ENCODE measurements at regions not wholly inside any gene's neighbourhood (a gene's known extent, or its start where the extent isn't known, plus 50 kb on each side); places are given as distances from the start of the nearest gene placed in this dataset.

GRCh38 chr4:90030202-90030601 lies 97.0 kb upstream of the CCSER1 start:
- intact Hi-C loops (cut with micrococcal nuclease) = no loop called here
- H3K4me1 ChIP-seq (ENCODE audit: control insufficient read depth, insufficient read depth, low read length) = no peaks in the 10 kb centered on the region
- no peak for ATAC-seq (ENCODE audit: low read depth)

More at GRCh38 chr4:90030202-90030601, 97.0 kb upstream of the CCSER1 start:
- Histone ChIP-seq H3K9ac (ENCODE audit: low read depth, low read length) (no peak overlapping the region), H3K27ac (ENCODE audit: insufficient read depth, low read length) (no peak overlapping the region), H2AK5ac (ENCODE audit: low read depth, low read length) (no peak overlapping the region), H2BK15ac (ENCODE audit: low read depth, low read length) (no peak overlapping the region), H3K4me2 (ENCODE audit: low read depth, low read length) (no peak overlapping the region), H3K23ac (ENCODE audit: low read depth, low read length) (no peak overlapping the region), H3K9me3 (ENCODE audit: control insufficient read depth, insufficient read depth, low read length) (no peaks in the 10 kb centered on the region), H4K8ac (ENCODE audit: low read depth in 2 of 2, low read length in 2 of 2) (no peak overlapping the region), H3K4ac (ENCODE audit: low read depth, low read length) (no peak overlapping the region), H3K56ac (ENCODE audit: extremely low read depth, insufficient read depth, low read length) (no peak overlapping the region), H2BK20ac (ENCODE audit: low read depth, low read length) (no peak overlapping the region), H2AK9ac (replicated peaks; ENCODE audit: low read depth, low read length, poor library complexity) (no peak overlapping the region), H2BK5ac (ENCODE audit: low read depth, low read length, poor library complexity, severe bottlenecking) (no peak overlapping the region), H4K20me1 (ENCODE audit: insufficient read depth, low read length) (no peaks in the 10 kb centered on the region), H4K5ac (ENCODE audit: low read depth, low read length) (no peak overlapping the region), H3K18ac (ENCODE audit: low read depth, low read length) (no peak overlapping the region), H3K27me3 (ENCODE audit: control insufficient read depth, insufficient read depth, low read length) (no peaks in the 10 kb centered on the region), H2AFZ (replicated peaks; ENCODE audit: low read length, poor library complexity) (no peak overlapping the region), H2BK120ac (ENCODE audit: low read depth, low read length) (no peak overlapping the region), H3K9me1 (ENCODE audit: insufficient read depth, low read length) (no peaks in the 10 kb centered on the region), H4K91ac (ENCODE audit: insufficient read depth, low read depth, low read length) (no peak overlapping the region), H3K4me3 (ENCODE audit: insufficient read depth, low read depth, low read length) (no peak overlapping the region), H3K36me3 (ENCODE audit: control insufficient read depth, insufficient read depth, low read length) (no peaks in the 10 kb centered on the region), H3K14ac (replicated peaks; ENCODE audit: low read depth, low read length) (no peak overlapping the region), H3K79me1 (ENCODE audit: low read depth in 1 of 2, low read length in 2 of 2) (no peaks in the 10 kb centered on the region)
- WGBS, 2 experiments (ENCODE audit: extremely low coverage in 2 of 2, insufficient read length in 1 of 2) = no CpG with 5 or more reads among the region's 3 CpGs
- POLR2A ChIA-PET (ENCODE audit: unreplicated experiment) = no interaction called here
- dilution Hi-C loops (cut with HindIII; ENCODE audit: low sequenced_read_pairs, unreplicated experiment) = no loop called here
- CTCF ChIA-PET = interaction anchor here (1.0 kb wide), 1 partner anchor 17 kb away, joined by 3 read pairs; no protein-coding TSS in a partner anchor
- BruUV-seq (replicated peaks) = no TSS peak
- no peak for TF ChIP-seq NFE2L2 (IDR thresholded peaks at IDR 0.05; ENCODE audit: low read depth, low read length)
- TF ChIP-seq RAD21 (IDR thresholded peaks at IDR 0.05; ENCODE audit: low read length) = no peak
- TF ChIP-seq FOS (IDR thresholded peaks at IDR 0.05; ENCODE audit: low read depth, low read length) = no peak
- no peak for TF ChIP-seq BHLHE40 (IDR thresholded peaks at IDR 0.05; ENCODE audit: low read depth, low read length)
- TF ChIP-seq MAFK (IDR thresholded peaks at IDR 0.05; ENCODE audit: low read depth, low read length) = no peak
- no peak for TF ChIP-seq ELK1 (IDR thresholded peaks at IDR 0.05; ENCODE audit: borderline replicate concordance, low read depth, low read length)
- TF ChIP-seq, protein P1, sequence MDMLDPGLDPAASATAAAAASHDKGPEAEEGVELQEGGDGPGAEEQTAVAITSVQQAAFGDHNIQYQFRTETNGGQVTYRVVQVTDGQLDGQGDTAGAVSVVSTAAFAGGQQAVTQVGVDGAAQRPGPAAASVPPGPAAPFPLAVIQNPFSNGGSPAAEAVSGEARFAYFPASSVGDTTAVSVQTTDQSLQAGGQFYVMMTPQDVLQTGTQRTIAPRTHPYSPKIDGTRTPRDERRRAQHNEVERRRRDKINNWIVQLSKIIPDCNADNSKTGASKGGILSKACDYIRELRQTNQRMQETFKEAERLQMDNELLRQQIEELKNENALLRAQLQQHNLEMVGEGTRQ (IDR thresholded peaks at IDR 0.05; ENCODE audit: low read depth, low read length) = no peak
- no peak for TF ChIP-seq MAZ (IDR thresholded peaks at IDR 0.05; ENCODE audit: borderline replicate concordance, low read depth, low read length)
- TF ChIP-seq CTCF (conservative IDR thresholded peaks at IDR 0.05; ENCODE audit: low read depth, low read length) = no peak
- no peak for TF ChIP-seq CEBPB (IDR thresholded peaks at IDR 0.05; ENCODE audit: low read depth, low read length)
- in situ Hi-C loops (cut with MboI; ENCODE audit: low sequenced_read_pairs) = no loop called here
- no peak for DNase-seq
